Testis (tissue), 2 donors: ENCODE measurements at regions not wholly inside any gene's neighbourhood (a gene's known extent, or its start where the extent isn't known, plus 50 kb on each side); places are given as distances from the start of the nearest gene placed in this dataset.

ENCODE experiments used
- DNase-seq: peaks from one replicate; pipeline ENCODE4 v3.0.0-alpha.2; 2019
- H3K27ac ChIP-seq, 2 donors: fragments of 200-600 bp; sonication (generic); one replicate each; pipeline ENCODE4 v1.5.1; 2019
- H3K27me3 ChIP-seq: fragments of 200-600 bp; sonication (generic); one replicate; pipeline ENCODE4 v1.5.1; 2019
- H3K36me3 ChIP-seq: fragments of 200-600 bp; sonication (generic); one replicate; pipeline ENCODE4 v1.5.1; 2017; ENCODE audit warnings: low read depth; ENCODE audit errors: missing control alignments
- H3K4me1 ChIP-seq: fragments of 200-600 bp; sonication (generic); one replicate; pipeline ENCODE4 v1.5.1; 2019
- H3K4me3 ChIP-seq, 2 donors: fragments of 200-600 bp; sonication (generic); one replicate each; pipeline ENCODE4 v1.5.1; 2017 to 2019
- H3K9me3 ChIP-seq: fragments of 200-600 bp; sonication (generic); one replicate; pipeline ENCODE4 v1.5.1; 2017
- CTCF ChIP-seq, 3 experiments: fragments of 450-650 bp in 2 of 3; fragments of 200-600 bp in 1 of 3; sonication (generic) in 1 of 3; IDR thresholded peaks; one replicate each; pipeline ENCODE4 v1.5.1; 2016 to 2019; ENCODE audit warnings: antibody characterized with exemption in 3 of 3, mild to moderate bottlenecking in 2 of 3, moderate library complexity in 1 of 3
- POLR2A ChIP-seq: fragments of 450-650 bp; IDR thresholded peaks from one replicate; pipeline ENCODE4 v1.6.1; 2017; ENCODE audit warnings: antibody characterized with exemption, mild to moderate bottlenecking, moderate library complexity
- WGBS, 2 donors: methylation state at CpG; one replicate each; pipeline ENCODE4 v1.1.5; 2018; 5-methylcytosine and 5-hydroxymethylcytosine counted together
- intact Hi-C: fragments of 100-400 bp; cut with DNase I; formaldehyde crosslinking; loops from one replicate; pipeline ENCODE4 v1.15.1; 2023; ENCODE audit warnings: low total_unique reads

- no peaks in the 10 kb centered on the region for H3K36me3 ChIP-seq
- intact Hi-C loops: no loop called here
Observed at GRCh38 chr2:183564726-183565125, 440.5 kb downstream of the NUP35 start.

GRCh38 chr2:183575481-183575880 is 451.2 kb downstream of the NUP35 start:
- no peak overlapping the region for H3K4me3 ChIP-seq

More at GRCh38 chr2:183564726-183565125, 440.5 kb downstream of the NUP35 start:
- Histone ChIP-seq H3K4me1 (no peaks in the 10 kb centered on the region), H3K4me3 (no peak overlapping the region), H3K27me3 (no peaks in the 10 kb centered on the region), H3K9me3 (no peaks in the 10 kb centered on the region), H3K27ac (no peak overlapping the region)
- no peak for DNase-seq
- TF ChIP-seq CTCF (IDR thresholded peaks at IDR 0.05): no peak
- no peak for TF ChIP-seq POLR2A

GRCh38 chr2:183579686-183580085 is 455.4 kb downstream of the NUP35 start:
- Histone ChIP-seq H3K36me3 (no peaks in the 10 kb centered on the region), H3K27me3 (no peaks in the 10 kb centered on the region), H3K4me3 (no peak overlapping the region), H3K9me3 (no peaks in the 10 kb centered on the region), H3K4me1 (no peaks in the 10 kb centered on the region), H3K27ac (no peak overlapping the region)
- no peak for DNase-seq
- 63 to 71% methylated on average over 5 of the region's 5 CpGs for WGBS, 2 donors
- TF ChIP-seq POLR2A (no peak), CTCF (IDR thresholded peaks at IDR 0.05) (no peak)
- intact Hi-C loops: no loop called here

More at GRCh38 chr2:183575481-183575880, 451.2 kb downstream of the NUP35 start:
- TF ChIP-seq CTCF (IDR thresholded peaks at IDR 0.05): no peak
- TF ChIP-seq POLR2A: no peak
- intact Hi-C loops: no loop called here
- no peak for DNase-seq
- 46 to 69% methylated on average over 2 of the region's 2 CpGs for WGBS, 2 donors
- H3K27ac ChIP-seq: no peak overlapping the region
- H3K36me3 ChIP-seq: no peaks in the 10 kb centered on the region
- no peaks in the 10 kb centered on the region for H3K9me3 ChIP-seq
- no peaks in the 10 kb centered on the region for H3K4me1 ChIP-seq
- H3K27me3 ChIP-seq: no peaks in the 10 kb centered on the region

GRCh38 chr2:183592271-183592670 is 468.0 kb downstream of the NUP35 start:
- no peak overlapping the region for H3K27ac ChIP-seq
- no peaks in the 10 kb centered on the region for H3K4me1 ChIP-seq
- no peak for DNase-seq
- no peaks in the 10 kb centered on the region for H3K9me3 ChIP-seq
- TF ChIP-seq POLR2A (no peak), CTCF (IDR thresholded peaks at IDR 0.05) (no peak)
- 83 to 90% methylated on average over 4 of the region's 4 CpGs for WGBS, 2 donors
- intact Hi-C loops: no loop called here
- H3K4me3 ChIP-seq: no peak overlapping the region
- no peaks in the 10 kb centered on the region for H3K27me3 ChIP-seq
- no peaks in the 10 kb centered on the region for H3K36me3 ChIP-seq

GRCh38 chr2:183594150-183594549 is 469.9 kb downstream of the NUP35 start:
- 89% methylated on average over 1 of the region's 1 CpG for WGBS, 2 donors
- no peak overlapping the region for H3K4me3 ChIP-seq
- H3K4me1 ChIP-seq: no peaks in the 10 kb centered on the region
- H3K9me3 ChIP-seq: no peaks in the 10 kb centered on the region
- TF ChIP-seq CTCF (IDR thresholded peaks at IDR 0.05): no peak
- TF ChIP-seq POLR2A: no peak
- no peak for DNase-seq
- H3K27ac ChIP-seq: no peak overlapping the region
- intact Hi-C loops: no loop called here
- H3K27me3 ChIP-seq: no peaks in the 10 kb centered on the region
- no peaks in the 10 kb centered on the region for H3K36me3 ChIP-seq
